HG02884 (cell line): ENCODE measurements at regions not wholly inside any gene's neighbourhood (a gene's known extent, or its start where the extent isn't known, plus 50 kb on each side); places are given as distances from the start of the nearest gene placed in this dataset.
A peak's percentile ranks its signal among the peaks of the same experiment; 100 is the strongest.
"Not testable (repeated sequence)": the region's sequence is repeated elsewhere in the genome, so short reads cannot be mapped to it uniquely, and the experiment has no call there.

ENCODE experiments used
- ATAC-seq: cut with Tn5 transposase; IDR thresholded peaks from one replicate; pipeline ENCODE4 v1.9.1; 2021; ENCODE audit warnings: mild to moderate bottlenecking, moderate library complexity; ENCODE audit not compliant: unreplicated experiment

DNA sequence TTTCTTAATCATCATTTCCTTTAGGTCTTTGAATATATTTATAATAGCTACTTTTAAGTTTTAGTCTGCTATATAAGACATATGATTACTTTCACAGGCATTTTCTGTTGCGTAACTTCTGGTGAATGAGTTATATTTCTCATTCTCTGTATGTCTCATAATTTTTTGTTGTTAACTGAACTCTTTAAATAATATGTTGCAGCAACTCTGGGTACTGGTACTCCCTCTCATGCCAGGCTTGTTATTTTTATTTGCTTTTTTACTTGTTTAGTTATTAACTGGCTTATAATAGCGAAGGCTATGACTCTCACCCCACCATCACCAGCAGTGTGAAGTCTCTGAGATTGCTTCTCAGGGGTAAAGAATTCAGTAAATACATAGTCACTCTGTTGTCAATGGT, 524.2 kb upstream of the CHORDC1 start:
- ATAC-seq: no peak

DNA sequence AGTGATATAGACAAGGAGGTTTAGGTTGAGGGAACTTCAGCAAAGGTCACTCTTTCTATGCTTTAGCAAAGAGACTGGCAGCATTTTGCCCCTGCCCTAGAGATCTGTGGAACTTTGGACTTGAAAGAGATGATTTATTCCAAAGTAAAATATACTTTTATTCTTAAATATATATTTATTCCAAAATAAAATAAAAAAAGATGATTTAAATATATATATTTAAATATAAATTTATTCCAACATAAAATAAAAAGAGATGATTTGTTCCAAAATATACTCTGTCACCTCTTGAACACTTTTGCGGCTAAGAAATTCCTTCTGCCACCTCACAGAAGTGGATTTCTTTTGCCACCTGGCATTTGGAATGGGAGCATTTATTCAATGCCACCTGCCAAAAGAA, 521.3 kb upstream of the CHORDC1 start:
- ATAC-seq: no peak

GRCh38 chr11:90738799-90739198, 516.0 kb upstream of the CHORDC1 start:
- ATAC-seq: no peak

- ATAC-seq: no peak
Measured at GRCh38 chr11:90737444-90738050, 514.7 kb upstream of the CHORDC1 start.

DNA sequence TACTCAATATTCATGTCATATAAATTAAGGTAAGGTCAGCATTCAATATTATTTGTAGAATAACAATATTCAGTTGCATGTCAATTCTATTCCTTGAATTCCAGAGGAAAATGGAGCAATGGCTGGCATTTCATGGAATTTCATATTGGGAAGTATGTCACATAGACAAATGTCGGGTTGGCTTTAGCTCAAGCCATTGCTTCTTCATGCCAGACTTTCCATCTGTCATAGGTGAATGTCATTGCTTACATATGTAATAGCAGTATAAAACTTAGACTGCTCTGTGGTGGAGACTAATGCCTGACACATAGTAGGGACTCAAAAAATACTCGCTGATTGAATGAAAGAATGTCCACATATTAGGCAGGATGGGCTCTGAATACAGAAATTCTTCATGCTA, 509.6 kb upstream of the CHORDC1 start:
- no peak for ATAC-seq

DNA sequence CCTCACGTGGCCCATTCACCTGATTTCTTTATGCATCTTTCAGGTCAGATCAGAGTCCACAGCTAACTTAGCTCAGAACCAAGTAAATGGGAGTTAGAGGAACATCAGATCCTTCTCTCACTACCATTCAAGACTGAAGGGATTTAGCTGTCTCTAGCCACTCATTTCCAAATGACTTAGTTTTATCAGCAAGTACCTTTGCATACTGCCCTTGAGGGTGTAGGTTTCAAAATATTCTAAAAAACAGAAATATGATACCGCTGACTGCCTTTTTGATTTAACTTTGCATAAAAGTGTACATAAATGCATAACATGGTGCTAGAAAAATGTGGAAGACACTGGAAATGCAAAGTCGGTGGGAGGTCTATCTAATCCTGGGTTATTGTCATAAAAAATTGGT, 500.6 kb upstream of the CHORDC1 start:
- no peak for ATAC-seq

- ATAC-seq: no peak
Measured at GRCh38 chr11:90722552-90723190, 499.8 kb upstream of the CHORDC1 start.

DNA sequence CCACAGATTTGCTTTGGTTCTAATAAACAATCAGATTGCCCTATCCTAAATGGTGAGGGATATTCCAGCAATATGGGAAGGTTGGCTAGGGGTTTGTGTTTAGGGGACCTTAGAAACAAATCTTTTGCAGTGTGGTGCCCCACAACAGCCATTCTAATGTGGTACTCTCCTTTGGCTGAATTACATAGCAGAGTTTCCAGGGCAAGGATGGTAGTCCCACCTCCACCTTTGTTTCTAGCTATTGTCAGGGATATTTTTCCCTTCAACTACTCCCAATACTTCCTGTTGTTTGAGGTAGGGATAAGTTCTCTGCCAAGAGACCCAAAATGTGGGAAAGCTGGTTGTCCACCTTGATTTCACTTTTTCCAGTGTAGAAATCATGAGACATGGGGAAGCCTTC, 494.7 kb upstream of the CHORDC1 start:
- ATAC-seq: no peak

DNA sequence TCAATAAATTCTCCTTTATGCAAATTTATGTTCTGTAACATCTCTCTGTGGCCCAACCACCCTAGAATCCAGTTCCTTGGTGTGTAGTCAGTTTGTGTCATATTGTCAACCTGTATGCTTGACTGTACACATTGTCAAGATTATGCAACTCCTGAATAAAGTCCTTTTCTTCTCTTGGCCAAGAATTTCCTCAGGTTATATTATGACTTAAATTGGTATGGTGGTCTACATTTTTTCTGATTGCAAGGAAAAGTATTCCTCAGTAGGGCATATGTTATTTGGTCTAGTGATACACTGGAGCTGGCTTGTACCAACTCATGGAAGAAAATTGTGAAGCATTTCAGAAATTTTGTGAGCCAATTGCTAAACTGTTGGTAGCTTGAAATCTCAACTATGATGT, 482.8 kb upstream of the CHORDC1 start:
- no peak for ATAC-seq

DNA sequence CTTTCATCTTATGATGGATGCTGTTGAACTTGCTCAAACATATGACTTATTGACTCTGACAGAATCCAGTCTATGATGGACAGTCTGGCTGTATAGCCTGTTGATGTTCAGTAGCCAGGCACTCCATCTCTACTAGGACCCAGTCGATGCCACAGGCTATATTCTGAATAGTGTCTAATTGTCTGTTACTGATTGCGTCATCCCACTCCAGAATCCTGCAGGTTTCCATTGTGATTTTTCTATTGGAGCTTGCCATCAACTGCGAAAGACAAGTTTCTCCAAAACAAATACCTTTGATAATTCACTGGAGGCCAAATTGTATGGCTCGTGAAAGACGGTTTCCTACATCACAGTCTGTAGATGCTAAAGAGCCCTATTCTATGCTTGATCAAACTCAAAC, 481.7 kb upstream of the CHORDC1 start:
- ATAC-seq: no peak

DNA sequence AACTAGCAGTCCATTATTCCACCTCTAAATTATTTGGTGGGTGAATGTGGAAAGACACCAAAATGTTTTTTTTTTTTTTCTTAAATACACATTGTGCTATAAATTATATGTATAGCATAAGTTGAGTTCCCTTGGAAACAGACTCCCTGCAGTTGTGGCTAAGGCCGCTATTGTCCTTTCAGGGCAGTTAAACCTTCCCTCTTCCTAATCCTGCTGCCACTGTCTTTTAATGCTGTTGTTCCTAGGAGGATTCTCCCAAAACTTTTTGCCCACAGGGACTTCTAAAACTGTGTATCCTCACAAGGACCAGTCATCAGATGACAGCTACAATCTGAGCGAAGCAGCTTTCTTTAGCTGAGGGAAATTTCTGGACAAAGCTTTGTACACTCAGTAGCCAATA, 478.9 kb upstream of the CHORDC1 start:
- no peak for ATAC-seq

- ATAC-seq: peak; percentile 86
Measured at GRCh38 chr11:90700789-90701439, 478.1 kb upstream of the CHORDC1 start.

- ATAC-seq: no peak
Measured at GRCh38 chr11:90699791-90700400, 477.0 kb upstream of the CHORDC1 start.

GRCh38 chr11:90698238-90698637, 475.4 kb upstream of the CHORDC1 start:
- no peak for ATAC-seq

DNA sequence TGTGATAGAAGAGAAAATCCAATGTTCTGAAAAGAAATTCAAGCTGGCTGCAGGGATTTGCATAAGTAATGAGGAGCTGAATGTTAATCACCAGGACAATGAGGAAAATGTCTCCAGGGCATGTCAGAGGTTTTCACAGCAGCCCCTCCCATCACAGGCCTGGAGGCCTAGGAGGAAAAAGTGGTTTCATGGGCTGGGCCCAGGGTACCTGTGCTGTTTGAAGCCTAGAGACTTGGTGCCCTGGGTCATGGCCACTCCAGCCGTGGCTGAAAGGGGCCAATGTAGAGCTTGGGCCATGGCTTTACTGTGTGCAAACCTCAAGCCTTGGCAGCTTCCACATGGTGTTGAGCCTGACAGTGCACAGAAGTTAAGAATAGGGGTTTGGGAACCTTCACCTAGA, 452.6 kb upstream of the CHORDC1 start:
- not testable (repeated sequence) for ATAC-seq

DNA sequence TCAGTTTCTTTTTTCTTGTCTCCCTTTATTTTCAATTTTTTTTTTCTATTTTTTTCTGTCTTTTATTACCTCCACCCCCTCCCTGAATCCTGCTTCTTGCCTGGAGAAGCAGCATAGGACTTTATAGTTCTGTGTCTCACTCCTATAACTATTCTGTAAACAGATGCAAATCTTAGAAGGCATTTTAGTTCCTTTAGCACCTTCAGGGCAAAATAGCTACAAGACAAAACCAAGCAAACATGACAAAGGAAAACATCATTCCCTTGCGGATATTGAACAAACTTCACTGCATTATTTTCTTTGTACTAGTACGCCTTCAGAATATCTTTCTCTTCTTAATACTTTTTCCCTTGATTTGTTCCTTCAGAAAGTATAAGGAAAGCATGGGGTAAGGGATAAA, 446.2 kb upstream of the CHORDC1 start:
- no peak for ATAC-seq

- ATAC-seq: no peak
Measured at GRCh38 chr11:90668502-90668901, 445.7 kb upstream of the CHORDC1 start.

GRCh38 chr11:90661233-90661632, 438.4 kb upstream of the CHORDC1 start:
- no peak for ATAC-seq

DNA sequence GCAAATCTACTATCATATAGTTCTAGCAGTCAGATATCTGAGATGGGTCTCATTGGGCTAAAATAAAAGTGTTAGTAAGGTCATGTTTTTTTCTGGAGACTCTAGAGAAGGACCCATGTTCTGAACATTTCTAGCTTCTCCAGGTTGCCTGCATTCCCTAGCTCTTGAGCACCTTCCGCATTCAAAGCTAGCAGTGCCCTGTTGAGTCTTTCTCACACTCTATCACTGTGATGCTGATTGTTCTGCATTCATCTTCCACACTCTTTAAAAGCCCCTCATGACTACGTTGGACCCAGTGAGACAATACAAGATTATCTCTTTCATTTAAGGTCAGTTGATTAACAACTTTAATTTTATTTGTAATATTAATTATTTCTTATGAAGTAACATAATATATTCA, 433.3 kb upstream of the CHORDC1 start:
- ATAC-seq: no peak

DNA sequence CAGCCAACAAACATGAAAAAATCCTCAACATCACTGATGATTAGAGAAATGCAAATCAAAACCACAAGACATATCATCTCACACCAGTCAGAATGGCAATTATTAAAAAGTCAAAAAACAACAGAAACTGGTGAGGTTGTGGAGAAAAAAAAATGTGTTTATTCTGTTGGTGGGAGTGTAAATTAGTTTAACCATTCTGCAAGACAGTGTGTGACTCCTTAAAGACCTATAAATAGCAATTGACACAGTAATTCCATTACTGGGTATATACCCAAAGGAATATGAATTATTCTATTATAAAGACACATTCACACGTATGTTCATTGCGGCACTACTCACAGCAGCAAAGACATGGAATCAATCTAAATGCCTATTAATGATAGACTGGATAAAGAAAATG, 427.3 kb upstream of the CHORDC1 start:
- no peak for ATAC-seq

DNA sequence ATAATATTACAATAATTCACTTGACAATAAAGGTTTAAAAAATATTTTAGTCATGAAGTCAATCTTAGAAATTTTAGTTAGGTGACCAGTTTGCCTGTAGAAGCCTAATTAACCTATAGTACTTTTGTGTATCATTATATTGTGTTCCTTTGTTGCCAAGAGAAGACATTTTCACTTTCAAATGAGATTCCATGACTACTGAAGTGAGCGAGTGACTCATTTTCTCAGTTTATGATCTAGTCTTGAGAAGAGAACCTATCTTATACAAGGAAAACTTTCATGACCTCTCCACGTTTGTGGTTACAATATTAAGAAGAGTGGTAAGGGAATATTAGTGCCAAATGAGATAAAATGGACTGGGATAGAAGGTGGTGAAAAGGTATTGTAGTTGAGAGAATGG, 423.9 kb upstream of the CHORDC1 start:
- no peak for ATAC-seq

- no peak for ATAC-seq
Measured at GRCh38 chr11:90646266-90646665, 423.4 kb upstream of the CHORDC1 start.
